ENCODE measurements at regions not wholly inside any gene's neighbourhood (a gene's known extent, or its start where the extent isn't known, plus 50 kb on each side); places are given as distances from the start of the nearest gene placed in this dataset.
"Not testable (repeated sequence)": the region's sequence is repeated elsewhere in the genome, so short reads cannot be mapped to it uniquely, and the experiment has no call there.

- DNase-seq (ENCODE audit: low read depth in 3 of 3, low spot score in 2 of 3) = no peak
Measured at GRCh38 chr11:119586181-119586580, 142.8 kb downstream of the NECTIN1 start.

- peak in 1 of 3 donors; percentile 18 for DNase-seq (ENCODE audit: low read depth in 3 of 3, low spot score in 2 of 3)
Measured at GRCh38 chr11:119585043-119585781, 143.8 kb downstream of the NECTIN1 start.

DNA sequence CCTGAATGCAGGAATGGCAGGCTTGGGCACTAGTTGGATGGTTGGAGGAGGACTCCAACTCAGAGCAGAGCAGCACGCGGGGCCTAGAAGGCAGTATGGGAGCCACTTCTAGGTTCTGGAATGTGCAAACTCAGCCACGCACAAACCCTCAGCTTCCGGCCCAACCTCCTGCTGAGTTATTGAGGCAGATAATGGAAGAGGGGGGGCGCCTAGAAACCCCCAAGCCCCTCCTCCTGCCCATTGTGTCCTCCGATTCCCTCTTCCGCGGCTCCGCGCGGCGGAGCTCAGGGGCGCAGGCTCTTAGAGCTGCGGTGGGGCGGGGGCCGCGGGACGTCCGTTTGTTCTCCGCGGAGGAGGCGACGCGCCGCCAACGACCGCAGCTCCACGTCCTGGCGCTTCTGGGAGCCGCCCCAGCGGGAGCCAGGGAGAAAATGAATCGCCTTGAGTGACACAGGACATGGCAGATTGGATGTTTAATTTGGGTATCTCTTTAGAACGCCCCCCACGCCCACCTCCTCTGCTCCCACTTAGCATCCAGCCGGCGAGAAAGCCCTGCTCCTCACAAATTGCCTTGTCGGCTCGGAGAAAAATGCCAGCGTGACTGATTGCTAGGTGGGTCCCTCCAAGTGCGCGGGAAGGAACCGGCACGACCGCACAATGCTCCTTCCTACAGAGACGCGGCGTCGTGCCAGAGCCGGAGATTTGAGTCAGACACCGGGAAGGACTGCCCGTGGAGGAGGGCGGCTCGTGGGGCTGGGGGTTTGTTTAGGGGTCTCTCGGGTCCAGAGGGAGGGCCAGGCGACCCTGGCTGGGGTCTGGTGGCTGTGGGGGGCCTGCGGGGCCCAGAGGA lies 144.6 kb downstream of the NECTIN1 start:
- DNase-seq (ENCODE audit: low read depth in 3 of 3, low spot score in 2 of 3) = peak in 2 of 3 donors; percentile 57 to 69

DNA sequence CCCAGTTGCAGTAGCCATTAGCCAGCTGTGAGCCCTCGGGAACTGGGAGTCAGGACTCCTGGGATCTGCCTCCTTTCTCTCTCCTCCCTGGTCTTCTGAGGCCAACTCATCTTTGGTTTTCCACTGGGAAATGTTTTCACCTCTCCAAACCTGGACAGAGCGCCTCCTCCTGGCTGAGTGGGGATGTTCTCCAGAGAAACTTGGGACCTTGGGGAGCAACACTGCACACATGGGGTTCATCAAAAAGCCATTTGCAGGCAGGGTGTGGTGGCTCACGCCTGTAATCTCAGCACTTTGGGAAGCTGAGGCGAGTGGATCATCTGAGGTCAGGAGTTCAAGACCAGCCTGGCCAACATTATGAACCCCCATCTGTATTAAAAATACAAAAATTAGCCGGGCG lies 145.4 kb downstream of the NECTIN1 start:
- DNase-seq (ENCODE audit: low read depth in 3 of 3, low spot score in 2 of 3) = no peak

- not testable (repeated sequence) for DNase-seq (ENCODE audit: low read depth in 3 of 3, low spot score in 2 of 3)
Measured at GRCh38 chr11:119581396-119581795, 147.6 kb downstream of the NECTIN1 start.

- DNase-seq (ENCODE audit: low read depth in 3 of 3, low spot score in 2 of 3) = no peak
Measured at GRCh38 chr11:119580751-119581150, 148.2 kb downstream of the NECTIN1 start.

DNA sequence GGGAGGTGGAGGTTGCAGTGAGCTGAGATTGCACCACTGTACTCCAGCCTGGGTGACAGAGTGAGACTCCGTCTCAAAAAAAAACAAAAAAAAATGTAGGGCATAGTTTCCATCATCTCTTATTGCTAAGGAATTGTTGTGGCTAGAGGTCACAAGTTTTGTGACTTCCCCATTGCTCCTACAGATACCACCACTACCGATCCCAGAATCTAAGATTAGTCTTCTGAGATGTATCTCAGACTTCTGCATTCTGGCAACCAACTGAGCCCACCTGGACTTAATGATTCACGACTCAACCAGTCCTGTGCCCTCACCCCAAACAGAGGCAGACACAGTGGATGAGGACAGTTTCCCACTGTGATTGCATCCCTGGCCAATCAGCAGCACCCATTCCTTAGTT lies 148.9 kb downstream of the NECTIN1 start:
- DNase-seq (ENCODE audit: low read depth in 3 of 3, low spot score in 2 of 3) = no peak

GRCh38 chr11:119578521-119579191 lies 150.3 kb downstream of the NECTIN1 start:
- no peak for DNase-seq (ENCODE audit: low read depth in 3 of 3, low spot score in 2 of 3)

GRCh38 chr11:119573858-119574257 lies 150.9 kb upstream of the THY1 start:
- DNase-seq (ENCODE audit: low read depth in 3 of 3, low spot score in 2 of 3) = no peak

DNA sequence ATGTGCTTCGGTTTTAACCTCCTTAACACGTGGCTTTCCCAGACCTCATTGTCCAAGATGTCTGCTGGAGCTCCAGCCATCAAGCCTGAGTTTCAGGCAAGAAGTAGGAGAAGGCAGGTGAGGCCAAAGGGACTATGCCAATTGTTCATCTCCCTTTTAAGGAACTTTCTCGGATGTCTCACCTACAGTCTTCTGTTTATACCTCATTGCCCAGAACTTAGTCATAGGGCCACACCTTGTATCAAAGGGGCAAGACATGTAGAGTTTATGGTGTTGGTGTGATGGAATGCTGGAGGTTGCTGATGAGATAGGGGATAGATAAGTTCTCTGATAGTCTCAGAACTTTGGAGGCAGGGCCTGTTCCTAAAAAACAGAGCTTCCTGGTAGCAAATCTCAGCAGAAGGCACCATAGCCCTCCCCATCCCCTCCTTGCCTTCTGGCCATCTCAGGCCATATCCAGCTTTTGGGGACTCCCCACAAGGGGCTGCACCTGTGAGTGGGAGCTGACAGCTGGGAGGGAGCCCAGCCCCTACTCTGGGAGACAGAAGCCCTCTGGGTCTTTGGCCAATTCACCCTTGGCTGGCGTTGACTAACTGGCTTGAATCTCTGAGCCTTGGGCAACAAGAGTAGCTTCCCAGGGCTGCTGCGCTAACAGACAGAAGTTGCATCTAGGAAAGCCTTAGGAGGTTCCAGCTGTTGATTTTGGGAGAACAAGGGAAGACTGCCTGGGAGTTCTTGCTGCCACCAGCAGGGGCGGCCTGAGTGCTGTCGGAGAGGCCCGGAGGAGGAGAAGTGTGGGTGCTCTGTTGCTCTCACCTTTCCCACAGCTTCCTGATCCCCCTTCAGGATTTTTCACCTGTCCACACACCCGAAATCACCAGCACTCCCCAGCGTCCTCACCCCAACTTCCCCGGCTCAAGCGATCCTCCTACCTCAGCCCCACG lies 149.8 kb upstream of the THY1 start:
- no peak for DNase-seq (ENCODE audit: low read depth in 3 of 3, low spot score in 2 of 3)

GRCh38 chr11:119571311-119571710 lies 148.3 kb upstream of the THY1 start:
- DNase-seq (ENCODE audit: low read depth in 3 of 3, low spot score in 2 of 3) = no peak

DNA sequence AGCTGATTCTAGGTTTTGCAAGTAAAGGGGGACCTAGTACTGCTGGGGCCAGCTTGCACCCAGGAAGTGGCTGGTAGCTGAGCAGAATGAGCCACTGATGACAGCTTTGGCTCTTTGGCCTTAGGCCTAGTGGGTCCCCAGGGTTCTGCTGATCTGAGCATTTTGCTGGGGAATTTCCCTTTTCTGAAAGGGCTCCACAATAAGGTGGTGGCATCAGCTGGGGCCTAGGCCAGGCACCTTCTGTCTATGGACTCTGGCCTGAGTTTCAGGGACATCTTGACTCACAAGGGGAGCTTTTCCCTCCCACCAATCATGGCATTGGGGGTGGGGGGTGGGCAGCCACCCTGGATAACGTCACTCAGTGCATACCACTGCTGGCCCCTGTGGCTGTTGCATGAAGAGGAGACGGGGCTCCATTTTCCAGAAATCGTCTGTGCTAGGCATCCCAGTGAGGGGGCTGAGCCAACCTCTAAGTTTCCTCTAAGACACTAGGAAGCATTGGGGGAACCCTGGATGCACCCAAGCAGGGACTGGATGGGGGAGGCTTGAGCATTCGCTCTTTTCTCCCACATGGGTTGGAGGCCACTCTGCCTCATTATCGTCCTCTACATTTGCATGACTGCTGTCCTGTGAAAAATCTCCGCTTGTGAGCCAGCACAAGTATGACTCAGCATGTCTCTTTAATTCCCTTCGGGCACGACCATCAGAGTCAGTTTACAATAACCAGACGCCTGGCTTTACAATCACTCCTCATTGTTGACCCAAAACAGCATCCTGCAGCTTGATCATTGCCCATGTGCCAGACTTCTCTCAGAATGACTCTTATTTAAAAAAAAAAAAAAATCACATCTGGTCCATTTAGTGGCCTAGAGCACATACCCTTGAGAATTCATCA lies 145.0 kb upstream of the THY1 start:
- DNase-seq (ENCODE audit: low read depth in 3 of 3, low spot score in 2 of 3) = no peak

GRCh38 chr11:119566319-119566718 lies 143.3 kb upstream of the THY1 start:
- DNase-seq (ENCODE audit: low read depth in 3 of 3, low spot score in 2 of 3) = no peak

DNA sequence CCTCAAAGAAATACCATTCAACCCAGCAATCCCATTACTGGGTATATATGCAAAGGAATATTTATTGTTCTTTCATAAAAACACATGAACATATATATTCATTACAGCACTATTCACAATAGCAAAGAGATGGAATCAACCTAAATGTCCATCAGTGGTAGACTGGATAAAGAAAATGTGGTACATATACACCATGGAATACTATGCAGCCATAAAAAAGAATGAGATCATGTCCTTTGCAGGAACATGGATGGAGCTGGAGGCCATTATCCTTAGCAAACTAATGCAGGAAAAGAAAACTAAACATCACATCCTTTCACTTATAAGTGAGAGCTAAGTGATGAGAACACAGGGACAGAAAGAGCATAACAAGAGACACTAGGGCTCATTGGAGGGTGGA lies 142.7 kb upstream of the THY1 start:
- not testable (repeated sequence) for DNase-seq (ENCODE audit: low read depth in 3 of 3, low spot score in 2 of 3)

DNA sequence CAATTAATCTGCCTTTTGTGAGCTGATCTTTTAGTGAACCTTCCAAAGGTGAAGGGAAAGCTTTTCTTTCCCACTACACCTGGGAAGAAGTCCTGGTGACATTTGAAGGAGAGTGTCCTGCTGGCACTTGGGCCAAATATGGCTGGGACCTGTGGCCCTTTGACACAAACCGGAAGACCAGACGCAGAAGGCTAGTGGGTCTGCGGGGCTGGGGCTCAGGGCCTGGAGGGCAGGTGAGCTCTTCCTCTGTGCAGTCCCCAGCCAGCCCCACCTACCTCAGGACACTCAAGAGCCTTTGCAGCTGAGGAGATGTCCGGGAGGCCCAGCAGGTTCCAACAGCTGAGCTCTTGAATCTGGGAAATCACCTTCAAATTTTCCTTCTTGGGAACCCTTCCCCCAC lies 138.0 kb upstream of the THY1 start:
- DNase-seq (ENCODE audit: low read depth in 3 of 3, low spot score in 2 of 3) = no peak

- DNase-seq (ENCODE audit: low read depth in 3 of 3, low spot score in 2 of 3) = no peak
Measured at GRCh38 chr11:119560291-119560690, 137.3 kb upstream of the THY1 start.

GRCh38 chr11:119552106-119552485 lies 129.1 kb upstream of the THY1 start:
- DNase-seq (ENCODE audit: low read depth in 3 of 3, low spot score in 2 of 3) = no peak

DNA sequence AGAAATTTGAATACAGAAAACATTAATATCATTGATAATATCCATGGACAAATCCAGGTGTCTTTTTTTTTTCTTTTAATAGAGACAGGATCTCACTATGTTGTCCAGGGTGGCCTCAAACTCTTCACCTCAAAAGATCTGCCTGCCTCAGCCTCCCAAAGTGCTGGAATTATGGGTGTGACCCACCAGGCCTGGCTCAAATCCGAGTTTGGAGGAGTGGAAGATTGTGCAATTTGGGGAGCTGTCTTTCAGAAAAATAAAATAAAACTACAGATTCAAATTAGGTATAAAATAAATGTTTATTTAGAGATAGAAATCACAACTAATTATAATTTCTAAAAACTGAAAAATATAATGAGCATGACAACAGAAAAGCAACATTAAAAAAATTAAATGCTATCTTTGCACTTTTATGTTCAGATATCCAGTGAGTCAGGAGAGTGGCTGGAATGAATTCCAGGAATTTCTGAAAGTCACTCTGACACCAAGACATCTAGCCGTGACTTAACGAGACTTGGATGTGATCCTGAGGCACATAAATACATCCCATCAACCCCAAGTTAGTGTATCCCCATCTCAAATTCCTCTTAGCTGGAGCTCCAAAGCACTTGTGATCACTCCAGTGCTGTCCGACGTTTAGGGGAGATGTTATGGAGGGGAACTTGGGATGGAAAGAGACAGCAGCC lies 128.6 kb upstream of the THY1 start:
- DNase-seq (ENCODE audit: low read depth in 3 of 3, low spot score in 2 of 3) = no peak

All from right renal cortex interstitium (tissue), 3 donors.